Endothelial cell of umbilical vein (primary cell): ENCODE measurements at regions not wholly inside any gene's neighbourhood (a gene's known extent, or its start where the extent isn't known, plus 50 kb on each side); places are given as distances from the start of the nearest gene placed in this dataset.

Experiments
- BruUV-seq: library from RNA; stranded (reverse); fragments of 400-500 nt; replicated peaks from 2 replicates; lab custom pipeline; 2021; lab: Mats Ljungman, UMichigan
- CTCF ChIA-PET: fragments of 300-600, 350-600 bp; sonication (Branson Sonifier 250); formaldehyde crosslinking; loops from one replicate; lab custom pipeline; 2021; ENCODE audit warnings: antibody characterized with exemption, inconsistent platforms; lab: Charles Lee
- POLR2A ChIA-PET: fragments of 300-600, 350-600 bp; sonication (Branson Sonifier 250); formaldehyde crosslinking; loops from one replicate; lab custom pipeline; 2021; ENCODE audit warnings: antibody characterized with exemption, inconsistent platforms; lab: Charles Lee
- DNase-seq: peaks from one replicate; pipeline ENCODE4 v3.0.0-alpha.2; 2011; ENCODE audit warnings: low read depth, low spot score
- FAIRE-seq: peaks from 2 replicates; lab custom pipeline; 2011; peaks lifted over from hg19 to GRCh38; lab: Jason Lieb, UNC
- H2AFZ ChIP-seq: 2 replicates; pipeline ENCODE4 v1.6.0; 2012; ENCODE audit warnings: low read depth, low read length, control low read depth, inconsistent platforms
- H3K27ac ChIP-seq: 2 replicates; pipeline ENCODE4 v1.5.1; 2011; ENCODE audit warnings: low read depth, mild to moderate bottlenecking, control low read depth, low read length, moderate library complexity; ENCODE audit not compliant: insufficient read depth
- H3K27me3 ChIP-seq, 2 experiments: 2 replicates each; pipeline versions ENCODE4 v1.6.0 to v1.6.1; 2011; ENCODE audit warnings: low read length in 2 of 2, mixed read lengths in 1 of 2; ENCODE audit not compliant: control insufficient read depth in 2 of 2, insufficient read depth in 2 of 2
- H3K36me3 ChIP-seq, 2 experiments: 2 replicates in 1 of 2; 3 replicates in 1 of 2; pipeline ENCODE4 v1.5.1; 2011; ENCODE audit warnings: low read length in 2 of 2, mild to moderate bottlenecking in 1 of 2, moderate library complexity in 1 of 2; ENCODE audit not compliant: control insufficient read depth in 2 of 2, insufficient read depth in 2 of 2; ENCODE audit errors: extremely low read depth in 1 of 2
- H3K4me1 ChIP-seq: 3 replicates; pipeline ENCODE4 v1.5.1; 2011; ENCODE audit warnings: mild to moderate bottlenecking, low read length; ENCODE audit not compliant: control insufficient read depth, insufficient read depth; ENCODE audit errors: extremely low read depth
- H3K4me2 ChIP-seq: 2 replicates; pipeline ENCODE4 v1.6.1; 2011; ENCODE audit warnings: low read length, control low read depth, mixed read lengths; ENCODE audit not compliant: insufficient read depth
- H3K4me3 ChIP-seq, 3 experiments: fragments of 200-600 bp in 1 of 3; sonication (generic), shearing (Covaris generic) in 1 of 3; replicated peaks in 1 of 3; 2 replicates each; pipeline ENCODE4 v1.5.1; 2011 to 2016; ENCODE audit warnings: control low read depth in 3 of 3, low read length in 3 of 3, mild to moderate bottlenecking in 2 of 3, inconsistent platforms in 1 of 3, low read depth in 1 of 3, moderate library complexity in 1 of 3; ENCODE audit not compliant: insufficient read depth in 1 of 3
- H3K79me2 ChIP-seq: 2 replicates; pipeline ENCODE4 v1.6.0; 2012; ENCODE audit warnings: low read length, inconsistent platforms; ENCODE audit not compliant: control insufficient read depth, insufficient read depth
- H3K9ac ChIP-seq: replicated peaks from 2 replicates; pipeline ENCODE3; 2011; ENCODE audit warnings: low read length, control low read depth; ENCODE audit not compliant: insufficient read depth; ENCODE audit errors: extremely low read depth
- H3K9me1 ChIP-seq: replicated peaks from 3 replicates; pipeline ENCODE4 v1.6.0; 2011; ENCODE audit warnings: mild to moderate bottlenecking, low read length; ENCODE audit not compliant: control insufficient read depth, insufficient read depth; ENCODE audit errors: extremely low read depth
- H3K9me3 ChIP-seq: replicated peaks from 2 replicates; pipeline ENCODE4 v1.5.1; 2012; ENCODE audit warnings: low read length, inconsistent platforms; ENCODE audit not compliant: control insufficient read depth, insufficient read depth
- H4K20me1 ChIP-seq: replicated peaks from 2 replicates; pipeline ENCODE3; 2011; ENCODE audit warnings: mild to moderate bottlenecking, low read length; ENCODE audit not compliant: control insufficient read depth, insufficient read depth; ENCODE audit errors: extremely low read depth
- EZH2 ChIP-seq: IDR thresholded peaks from 2 replicates; pipeline ENCODE4 v1.6.1; 2012; ENCODE audit warnings: borderline replicate concordance, low read depth, mild to moderate bottlenecking, moderate library complexity, low read length, inconsistent platforms; ENCODE audit not compliant: severe bottlenecking
- FOS ChIP-seq: IDR thresholded peaks from 2 replicates; pipeline ENCODE4 v1.6.1; 2011; ENCODE audit warnings: mild to moderate bottlenecking, low read length, moderate library complexity, borderline replicate concordance; ENCODE audit not compliant: insufficient read depth
- GATA2 ChIP-seq: IDR thresholded peaks from 2 replicates; pipeline ENCODE4 v1.7.0; 2011; ENCODE audit warnings: low read depth, mild to moderate bottlenecking, moderate library complexity, mixed read lengths, low read length; ENCODE audit not compliant: insufficient read length, insufficient read depth
- JUN ChIP-seq: IDR thresholded peaks from 2 replicates; pipeline ENCODE4 v1.6.1; 2011; ENCODE audit warnings: borderline replicate concordance, low read depth; ENCODE audit not compliant: insufficient read length, insufficient read depth
- MAX ChIP-seq: IDR thresholded peaks from 2 replicates; pipeline ENCODE4 v1.6.1; 2011; ENCODE audit not compliant: insufficient read depth, insufficient read length
- MYC ChIP-seq: IDR thresholded peaks from one replicate; pipeline ENCODE4 v1.6.1; 2011; ENCODE audit warnings: mild to moderate bottlenecking, low read depth, low read length
- POLR2A ChIP-seq: IDR thresholded peaks from 2 replicates; pipeline ENCODE4 v1.6.1; 2012; ENCODE audit warnings: low read depth, mild to moderate bottlenecking, control low read depth, low read length
- POLR2AphosphoS5 ChIP-seq: IDR thresholded peaks from 2 replicates; pipeline ENCODE4 v1.6.1; 2012; ENCODE audit warnings: low read depth, mild to moderate bottlenecking, control low read depth, low read length, moderate library complexity; ENCODE audit not compliant: insufficient read depth
- dilution Hi-C: fragments of 300-500 bp; cut with MboI; formaldehyde crosslinking; loops from one replicate; pipeline ENCODE4 v1.15.0; 2019; ENCODE audit warnings: low sequenced_read_pairs; ENCODE audit not compliant: extremely low pct_ligation_motif_present
- intact Hi-C: fragments of 100-400 bp; cut with micrococcal nuclease; formaldehyde crosslinking; loops from one replicate; pipeline ENCODE4 v1.10.0; 2022
- TF ChIP-seq, protein P1 (sequence below), 2 donors: IDR thresholded peaks; 1 replicate in 1 of 2; 2 replicates in 1 of 2; pipeline ENCODE4 v1.5.1; 2011; ENCODE audit warnings: low read length in 2 of 2, mild to moderate bottlenecking in 2 of 2, moderate library complexity in 2 of 2, control low read depth in 1 of 2, inconsistent platforms in 1 of 2, low read depth in 1 of 2; ENCODE audit not compliant: insufficient read depth in 1 of 2; ENCODE audit errors: extremely low read depth in 1 of 2

- CTCF ChIA-PET = no interaction called here
Observed at GRCh38 chr17:54157542-54157941, 334.8 kb downstream of the KIF2B start.

DNA sequence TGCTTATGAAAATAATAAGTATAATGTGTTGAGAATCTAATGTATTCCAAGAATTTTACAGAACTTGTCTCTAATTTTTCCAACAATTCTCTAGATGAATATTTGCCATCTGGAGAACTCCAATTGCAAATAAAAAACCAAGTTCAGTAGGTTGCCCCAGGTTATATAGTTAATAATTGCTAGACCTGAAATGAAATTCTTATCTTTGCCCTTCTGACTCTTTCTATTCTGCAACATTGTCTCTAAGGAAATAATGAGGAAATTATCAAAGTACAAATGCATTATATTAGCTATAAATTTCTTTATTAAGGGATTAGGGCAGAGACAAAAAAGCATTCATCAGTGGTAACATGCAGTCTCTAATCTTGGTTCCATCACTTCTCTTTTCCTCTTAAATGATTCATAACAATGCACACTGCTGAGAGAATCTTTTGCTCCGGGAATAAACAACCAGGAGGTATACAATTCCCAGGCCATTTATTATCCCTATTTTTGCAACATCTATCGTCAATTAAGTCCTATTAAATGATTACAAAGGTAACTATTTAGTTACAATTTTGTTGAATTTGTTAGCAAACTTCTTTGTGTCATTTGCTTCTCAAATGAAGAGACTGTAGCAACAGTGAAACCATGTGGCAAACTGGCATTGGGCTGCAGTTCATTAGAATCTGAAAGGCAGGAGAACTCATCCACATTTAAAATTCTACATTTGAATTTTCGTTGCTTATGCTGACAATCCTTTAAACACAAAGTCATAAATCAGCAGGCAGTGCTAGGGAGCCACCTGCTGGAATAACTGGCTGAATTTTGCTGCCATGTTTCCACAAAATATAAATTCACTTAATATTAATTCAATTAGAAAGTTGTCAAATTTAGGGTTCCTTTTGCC is 349.6 kb downstream of the KIF2B start:
- no peaks in the 10 kb centered on the region for H3K9me1 ChIP-seq
- H2AFZ ChIP-seq = no peak overlapping the region
- no peak for FAIRE-seq
- H4K20me1 ChIP-seq = no peaks in the 10 kb centered on the region
- no peak overlapping the region for H3K9ac ChIP-seq
- TF ChIP-seq GATA2 (no peak), MYC (no peak), EZH2 (no peak), JUN (no peak), POLR2AphosphoS5 (no peak), FOS (no peak), MAX (no peak), POLR2A (no peak)
- TF ChIP-seq, protein P1, sequence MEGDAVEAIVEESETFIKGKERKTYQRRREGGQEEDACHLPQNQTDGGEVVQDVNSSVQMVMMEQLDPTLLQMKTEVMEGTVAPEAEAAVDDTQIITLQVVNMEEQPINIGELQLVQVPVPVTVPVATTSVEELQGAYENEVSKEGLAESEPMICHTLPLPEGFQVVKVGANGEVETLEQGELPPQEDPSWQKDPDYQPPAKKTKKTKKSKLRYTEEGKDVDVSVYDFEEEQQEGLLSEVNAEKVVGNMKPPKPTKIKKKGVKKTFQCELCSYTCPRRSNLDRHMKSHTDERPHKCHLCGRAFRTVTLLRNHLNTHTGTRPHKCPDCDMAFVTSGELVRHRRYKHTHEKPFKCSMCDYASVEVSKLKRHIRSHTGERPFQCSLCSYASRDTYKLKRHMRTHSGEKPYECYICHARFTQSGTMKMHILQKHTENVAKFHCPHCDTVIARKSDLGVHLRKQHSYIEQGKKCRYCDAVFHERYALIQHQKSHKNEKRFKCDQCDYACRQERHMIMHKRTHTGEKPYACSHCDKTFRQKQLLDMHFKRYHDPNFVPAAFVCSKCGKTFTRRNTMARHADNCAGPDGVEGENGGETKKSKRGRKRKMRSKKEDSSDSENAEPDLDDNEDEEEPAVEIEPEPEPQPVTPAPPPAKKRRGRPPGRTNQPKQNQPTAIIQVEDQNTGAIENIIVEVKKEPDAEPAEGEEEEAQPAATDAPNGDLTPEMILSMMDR (IDR thresholded peaks at IDR 0.05; ENCODE audit: extremely low read depth in 1 of 2, insufficient read depth in 1 of 2, low read depth in 1 of 2, low read length in 2 of 2) = no peak
- no peak overlapping the region for H3K27ac ChIP-seq
- H3K4me1 ChIP-seq = no peaks in the 10 kb centered on the region
- ChIA-PET POLR2A (no interaction called here), CTCF (no interaction called here)
- no TSS peak for BruUV-seq
- dilution Hi-C loops = no loop called here
- no peak overlapping the region for H3K4me2 ChIP-seq
- no peak overlapping the region for H3K4me3 ChIP-seq
- intact Hi-C loops = loop anchor here (2.0 to 5.0 kb wide), 2 partner anchors 150 to 1140 kb away; no protein-coding TSS in a partner anchor
- no peaks in the 10 kb centered on the region for H3K36me3 ChIP-seq
- no peaks in the 10 kb centered on the region for H3K79me2 ChIP-seq
- no peaks in the 10 kb centered on the region for H3K9me3 ChIP-seq
- H3K27me3 ChIP-seq = no peaks in the 10 kb centered on the region
- DNase-seq = no peak

More at GRCh38 chr17:54157542-54157941, 334.8 kb downstream of the KIF2B start:
- H3K79me2 ChIP-seq = no peaks in the 10 kb centered on the region
- peaks cover 4% of the 10 kb centered on the region for H3K9me3 ChIP-seq
- H3K27ac ChIP-seq = no peak overlapping the region
- no peak for TF ChIP-seq POLR2A
- no peak for FAIRE-seq
- dilution Hi-C loops (no loop called here), intact Hi-C loops (no loop called here)
- H3K4me1 ChIP-seq = no peaks in the 10 kb centered on the region
- DNase-seq = no peak
- no peak overlapping the region for H3K9ac ChIP-seq
- POLR2A ChIA-PET = no interaction called here
- H3K36me3 ChIP-seq = no peaks in the 10 kb centered on the region
- no peaks in the 10 kb centered on the region for H4K20me1 ChIP-seq
- no peak overlapping the region for H3K4me3 ChIP-seq
- H3K4me2 ChIP-seq = no peak overlapping the region
- no peak overlapping the region for H2AFZ ChIP-seq
- BruUV-seq = no TSS peak
- H3K27me3 ChIP-seq = no peaks in the 10 kb centered on the region
- no peaks in the 10 kb centered on the region for H3K9me1 ChIP-seq
